Trophoblast cell (in vitro differentiated cells and primary cell): ENCODE measurements at regions not wholly inside any gene's neighbourhood (a gene's known extent, or its start where the extent isn't known, plus 50 kb on each side); places are given as distances from the start of the nearest gene placed in this dataset.

ENCODE experiments used
- DNase-seq, 2 donors: peaks; one replicate each; pipeline ENCODE4 v3.0.0-alpha.2; 2016
- H2AFZ ChIP-seq: 2 replicates; pipeline ENCODE4 v1.6.1; 2013; ENCODE audit warnings: low read length, moderate library complexity, mild to moderate bottlenecking; ENCODE audit not compliant: insufficient read depth, poor library complexity
- H2AK5ac ChIP-seq: 2 replicates; pipeline ENCODE4 v1.6.1; 2013; ENCODE audit warnings: mild to moderate bottlenecking, low read length
- H2BK120ac ChIP-seq: 2 replicates; pipeline ENCODE4 v1.6.1; 2013; ENCODE audit warnings: low read length, mild to moderate bottlenecking, moderate library complexity; ENCODE audit not compliant: insufficient read depth, poor library complexity
- H2BK12ac ChIP-seq: 2 replicates; pipeline ENCODE4 v1.6.1; 2013; ENCODE audit warnings: mild to moderate bottlenecking, low read length, moderate library complexity
- H2BK5ac ChIP-seq: 2 replicates; pipeline ENCODE4 v1.6.1; 2013; ENCODE audit warnings: low read length, low read depth, moderate library complexity, mild to moderate bottlenecking; ENCODE audit not compliant: poor library complexity
- H3K14ac ChIP-seq: 2 replicates; pipeline ENCODE4 v1.6.1; 2013; ENCODE audit warnings: mild to moderate bottlenecking, low read length
- H3K18ac ChIP-seq: 2 replicates; pipeline ENCODE4 v1.6.1; 2013; ENCODE audit warnings: mild to moderate bottlenecking, low read length
- H3K23ac ChIP-seq: 2 replicates; pipeline ENCODE4 v1.6.1; 2013; ENCODE audit warnings: low read length
- H3K27ac ChIP-seq: 2 replicates; pipeline ENCODE4 v1.5.1; 2013; ENCODE audit warnings: low read depth, mild to moderate bottlenecking, inconsistent platforms, low read length, moderate library complexity
- H3K27me3 ChIP-seq: 2 replicates; pipeline ENCODE4 v1.6.1; 2013; ENCODE audit warnings: inconsistent platforms, mild to moderate bottlenecking, low read length, moderate library complexity; ENCODE audit not compliant: insufficient read depth
- H3K36me3 ChIP-seq, 2 experiments: 1 replicate in 1 of 2; 2 replicates in 1 of 2; pipeline ENCODE4 v1.6.1; 2013; ENCODE audit warnings: low read length in 2 of 2, mild to moderate bottlenecking in 2 of 2, moderate library complexity in 1 of 2; ENCODE audit not compliant: insufficient read depth in 2 of 2, control insufficient read depth in 1 of 2
- H3K4ac ChIP-seq: 2 replicates; pipeline ENCODE4 v1.6.1; 2013; ENCODE audit warnings: low read depth, mild to moderate bottlenecking, low read length, moderate library complexity
- H3K4me1 ChIP-seq, 2 experiments: 1 replicate in 1 of 2; 2 replicates in 1 of 2; pipeline ENCODE4 v1.6.1; 2013; ENCODE audit warnings: low read length in 2 of 2, mild to moderate bottlenecking in 2 of 2, moderate library complexity in 1 of 2; ENCODE audit not compliant: insufficient read depth in 2 of 2, control insufficient read depth in 1 of 2
- H3K4me2 ChIP-seq: 2 replicates; pipeline ENCODE4 v1.6.1; 2013; ENCODE audit warnings: inconsistent platforms, mild to moderate bottlenecking, low read length, moderate library complexity
- H3K4me3 ChIP-seq: 2 replicates; pipeline ENCODE4 v1.5.1; 2013; ENCODE audit warnings: mild to moderate bottlenecking, low read depth, low read length, inconsistent platforms
- H3K79me1 ChIP-seq: one replicate; pipeline ENCODE4 v1.6.1; 2013; ENCODE audit warnings: low read length
- H3K79me2 ChIP-seq: 2 replicates; pipeline ENCODE4 v1.6.1; 2013; ENCODE audit warnings: low read length, mild to moderate bottlenecking; ENCODE audit not compliant: control insufficient read depth, insufficient read depth, poor library complexity
- H3K9ac ChIP-seq: 2 replicates; pipeline ENCODE4 v1.6.1; 2013; ENCODE audit warnings: mild to moderate bottlenecking, low read length
- H3K9me3 ChIP-seq: 2 replicates; pipeline ENCODE4 v1.6.1; 2013; ENCODE audit warnings: low read depth, mild to moderate bottlenecking, control low read depth, inconsistent platforms, low read length; ENCODE audit not compliant: insufficient read depth
- H4K12ac ChIP-seq: 2 replicates; pipeline ENCODE4 v1.6.1; 2013; ENCODE audit warnings: low read depth, mild to moderate bottlenecking, low read length, moderate library complexity
- H4K8ac ChIP-seq: 2 replicates; pipeline ENCODE4 v1.6.1; 2013; ENCODE audit warnings: low read depth, mild to moderate bottlenecking, low read length, moderate library complexity
- H4K91ac ChIP-seq: one replicate; pipeline ENCODE4 v1.6.1; 2013; ENCODE audit warnings: low read depth, mild to moderate bottlenecking, low read length, moderate library complexity
- whole genome bisulfite sequencing: extraction: QIAGEN DNeasy Blood & Tissue Kit; methylation state at CpG from one replicate; pipeline ENCODE4 v1.1.7; 2013; ENCODE audit warnings: missing lambda C conversion rate; ENCODE audit not compliant: insufficient read length, insufficient coverage; ENCODE audit errors: extremely low coverage; 5-methylcytosine and 5-hydroxymethylcytosine counted together

- Histone ChIP-seq H3K4me3 (no peak overlapping the region), H2BK12ac (no peak overlapping the region), H3K9ac (no peak overlapping the region), H3K79me2 (no peaks in the 10 kb centered on the region), H4K91ac (no peak overlapping the region), H3K18ac (no peak overlapping the region), H3K23ac (no peak overlapping the region), H3K27me3 (no peaks in the 10 kb centered on the region), H4K12ac (no peak overlapping the region), H3K79me1 (no peaks in the 10 kb centered on the region), H4K8ac (no peak overlapping the region), H2BK120ac (no peak overlapping the region), H3K4me2 (no peak overlapping the region), H3K9me3 (peaks cover 4% of the 10 kb centered on the region), H3K4ac (no peak overlapping the region), H3K36me3 (no peaks in the 10 kb centered on the region), H3K27ac (no peak overlapping the region), H3K14ac (no peak overlapping the region), H2AFZ (no peak overlapping the region), H2AK5ac (no peak overlapping the region), H3K4me1 (no peaks in the 10 kb centered on the region), H2BK5ac (no peak overlapping the region)
- no peak for DNase-seq
- no CpG with 5 or more reads among the region's 4 CpGs for WGBS
Observed at GRCh38 chr10:1920127-1920526, 182.8 kb upstream of the ADARB2 start.

DNA sequence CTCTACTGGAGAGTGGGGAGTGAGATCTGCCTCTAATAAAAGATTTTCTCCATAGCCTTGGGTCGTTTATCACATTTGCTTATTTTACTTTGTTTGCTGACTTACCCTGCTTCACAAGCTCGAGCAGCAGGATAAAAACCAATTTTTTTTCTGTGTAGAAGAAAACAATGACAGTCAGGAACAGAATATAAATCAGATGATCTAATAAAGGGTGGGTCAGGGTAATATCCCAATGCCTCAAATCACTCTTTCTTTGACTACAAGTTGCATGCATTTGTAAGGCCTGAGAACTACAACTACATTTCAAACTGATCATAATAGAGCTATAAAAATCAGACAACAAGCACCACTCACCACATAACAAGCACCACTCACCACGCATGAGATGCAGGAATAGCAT, 174.4 kb upstream of the ADARB2 start:
- Histone ChIP-seq H3K18ac (no peak overlapping the region), H3K4me2 (no peak overlapping the region), H3K36me3 (no peaks in the 10 kb centered on the region), H3K9ac (no peak overlapping the region), H2BK120ac (no peak overlapping the region), H2BK5ac (no peak overlapping the region), H3K27me3 (no peaks in the 10 kb centered on the region), H3K79me1 (no peaks in the 10 kb centered on the region), H3K23ac (no peak overlapping the region), H3K4ac (no peak overlapping the region), H3K9me3 (no peaks in the 10 kb centered on the region), H3K14ac (no peak overlapping the region), H3K4me3 (no peak overlapping the region), H3K27ac (no peak overlapping the region), H4K91ac (no peak overlapping the region), H3K4me1 (no peaks in the 10 kb centered on the region), H2AFZ (no peak overlapping the region), H2AK5ac (no peak overlapping the region), H4K12ac (no peak overlapping the region), H2BK12ac (no peak overlapping the region), H4K8ac (no peak overlapping the region), H3K79me2 (no peaks in the 10 kb centered on the region)
- DNase-seq = no peak
- no CpG with 5 or more reads among the region's 3 CpGs for WGBS

DNA sequence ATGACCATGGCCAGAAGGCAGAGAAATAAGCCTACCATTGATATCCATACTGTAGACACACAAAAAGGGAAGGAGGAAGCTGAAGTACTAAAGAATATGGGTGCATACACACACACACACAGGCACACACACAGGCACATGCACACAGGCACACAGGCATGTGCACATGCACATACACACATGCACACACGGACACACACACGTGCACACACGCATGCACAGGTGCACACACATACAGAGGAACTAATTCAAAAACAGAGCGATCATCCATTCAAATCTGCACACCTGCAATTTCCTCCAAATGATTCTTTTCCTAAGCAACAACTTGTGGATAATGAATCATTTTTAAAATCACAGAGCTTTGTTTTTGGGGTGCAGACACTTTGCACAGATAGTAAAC, 166.7 kb upstream of the ADARB2 start:
- Histone ChIP-seq H3K14ac (no peak overlapping the region), H3K27me3 (no peaks in the 10 kb centered on the region), H2BK5ac (no peak overlapping the region), H4K8ac (no peak overlapping the region), H2AK5ac (no peak overlapping the region), H3K4me3 (no peak overlapping the region), H3K9me3 (peaks cover 6% of the 10 kb centered on the region), H2BK120ac (no peak overlapping the region), H4K12ac (no peak overlapping the region), H3K4me1 (no peaks in the 10 kb centered on the region), H3K9ac (no peak overlapping the region), H2AFZ (no peak overlapping the region), H3K18ac (no peak overlapping the region), H3K4ac (no peak overlapping the region), H3K4me2 (no peak overlapping the region), H3K27ac (no peak overlapping the region), H3K79me1 (no peaks in the 10 kb centered on the region), H3K23ac (peak overlapping the region; percentile 15), H3K36me3 (no peaks in the 10 kb centered on the region), H3K79me2 (no peaks in the 10 kb centered on the region), H2BK12ac (no peak overlapping the region), H4K91ac (no peak overlapping the region)
- no CpG with 5 or more reads among the region's 4 CpGs for WGBS
- DNase-seq = no peak

DNA sequence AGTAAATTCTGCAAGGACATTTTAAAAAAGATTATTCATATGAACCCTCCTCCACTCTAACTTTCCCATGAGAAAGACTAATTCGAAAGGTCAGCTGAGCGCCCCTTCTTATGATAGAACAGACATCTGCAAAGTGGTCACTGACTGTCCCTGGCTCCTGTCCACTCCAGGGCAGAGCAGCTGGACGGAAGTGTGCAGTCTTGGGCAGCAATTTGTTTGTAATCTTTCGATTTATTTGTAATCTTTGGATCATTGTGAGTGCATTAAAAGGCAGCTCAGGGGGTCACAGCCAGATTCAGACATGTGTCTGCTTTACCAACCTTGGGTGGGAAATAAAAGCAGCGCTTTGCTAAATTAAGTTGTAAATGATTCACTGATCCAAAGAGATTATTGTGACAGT, 158.8 kb upstream of the ADARB2 start:
- no peaks in the 10 kb centered on the region for H3K4me1 ChIP-seq
- H3K9me3 ChIP-seq = no peaks in the 10 kb centered on the region
- H3K27ac ChIP-seq = no peak overlapping the region
- no peaks in the 10 kb centered on the region for H3K79me2 ChIP-seq
- H2AK5ac ChIP-seq = no peak overlapping the region
- no peak overlapping the region for H3K18ac ChIP-seq
- H4K91ac ChIP-seq = no peak overlapping the region
- no peaks in the 10 kb centered on the region for H3K79me1 ChIP-seq
- H3K14ac ChIP-seq = no peak overlapping the region
- no peak overlapping the region for H2BK12ac ChIP-seq
- no peak overlapping the region for H3K23ac ChIP-seq
- no peak for DNase-seq
- no CpG with 5 or more reads among the region's 5 CpGs for WGBS
- H2BK5ac ChIP-seq = no peak overlapping the region
- H3K9ac ChIP-seq = no peak overlapping the region
- H3K4ac ChIP-seq = no peak overlapping the region
- no peaks in the 10 kb centered on the region for H3K36me3 ChIP-seq
- H3K4me2 ChIP-seq = no peak overlapping the region
- H3K4me3 ChIP-seq = no peak overlapping the region
- H3K27me3 ChIP-seq = no peaks in the 10 kb centered on the region
- no peak overlapping the region for H4K8ac ChIP-seq
- no peak overlapping the region for H2BK120ac ChIP-seq
- H4K12ac ChIP-seq = no peak overlapping the region
- no peak overlapping the region for H2AFZ ChIP-seq
